HG03565 (cell line): ENCODE measurements at regions not wholly inside any gene's neighbourhood (a gene's known extent, or its start where the extent isn't known, plus 50 kb on each side); places are given as distances from the start of the nearest gene placed in this dataset.
"Not testable (repeated sequence)": the region's sequence is repeated elsewhere in the genome, so short reads cannot be mapped to it uniquely, and the experiment has no call there.

Experiments used
- ATAC-seq: cut with Tn5 transposase; IDR thresholded peaks from one replicate; pipeline ENCODE4 v1.9.1; 2021; ENCODE audit warnings: mild to moderate bottlenecking, moderate library complexity; ENCODE audit not compliant: unreplicated experiment

- ATAC-seq = no peak
Measured at GRCh38 chr4:43587758-43588157, 695.2 kb downstream of the GRXCR1 start.

GRCh38 chr4:43607400-43607799 is 714.9 kb downstream of the GRXCR1 start:
- ATAC-seq = no peak

- peak; percentile 59 for ATAC-seq
Measured at GRCh38 chr4:43607827-43608461, 715.4 kb downstream of the GRXCR1 start.

- no peak for ATAC-seq
Measured at GRCh38 chr4:43619219-43619618, 726.7 kb downstream of the GRXCR1 start.

- ATAC-seq = not testable (repeated sequence)
Measured at GRCh38 chr4:43637893-43638292, 745.4 kb downstream of the GRXCR1 start.

- ATAC-seq = no peak
Measured at GRCh38 chr4:43651991-43652390, 759.5 kb downstream of the GRXCR1 start.

GRCh38 chr4:43659547-43659946 is 767.0 kb downstream of the GRXCR1 start:
- not testable (repeated sequence) for ATAC-seq

GRCh38 chr4:43672265-43672885 is 776.2 kb downstream of the KCTD8 start:
- not testable (repeated sequence) for ATAC-seq

- ATAC-seq = no peak
Measured at GRCh38 chr4:43680421-43680820, 768.2 kb downstream of the KCTD8 start.

- ATAC-seq = no peak
Measured at GRCh38 chr4:43682551-43682950, 766.1 kb downstream of the KCTD8 start.

- no peak for ATAC-seq
Measured at GRCh38 chr4:43690116-43690515, 758.5 kb downstream of the KCTD8 start.

GRCh38 chr4:43693876-43694275 is 754.7 kb downstream of the KCTD8 start:
- no peak for ATAC-seq

- ATAC-seq = no peak
Measured at GRCh38 chr4:43709443-43709842, 739.2 kb downstream of the KCTD8 start.

GRCh38 chr4:43716721-43717395 is 731.8 kb downstream of the KCTD8 start:
- no peak for ATAC-seq

GRCh38 chr4:43718369-43718768 is 730.2 kb downstream of the KCTD8 start:
- no peak for ATAC-seq

GRCh38 chr4:43732829-43733426 is 715.7 kb downstream of the KCTD8 start:
- ATAC-seq = no peak

- ATAC-seq = no peak
Measured at GRCh38 chr4:43742083-43742482, 706.5 kb downstream of the KCTD8 start.

- no peak for ATAC-seq
Measured at GRCh38 chr4:43754566-43754965, 694.0 kb downstream of the KCTD8 start.

GRCh38 chr4:43757147-43757546 is 691.5 kb downstream of the KCTD8 start:
- ATAC-seq = no peak

- no peak for ATAC-seq
Measured at GRCh38 chr4:43758836-43759235, 689.8 kb downstream of the KCTD8 start.

- ATAC-seq = peak; percentile 48
Measured at GRCh38 chr4:43763029-43763610, 685.5 kb downstream of the KCTD8 start.
